Keratinocyte (primary cell): ENCODE measurements at regions not wholly inside any gene's neighbourhood (a gene's known extent, or its start where the extent isn't known, plus 50 kb on each side); places are given as distances from the start of the nearest gene placed in this dataset.

ENCODE experiments used
- CTCF ChIP-seq, 3 experiments: IDR thresholded peaks in 1 of 3; conservative IDR thresholded peaks in 1 of 3; optimal IDR thresholded peaks in 1 of 3; 2 replicates in 2 of 3; 3 replicates in 1 of 3; pipeline versions ENCODE3 to v1.5.1; 2011; ENCODE audit warnings: low read length in 3 of 3, mild to moderate bottlenecking in 3 of 3, moderate library complexity in 2 of 3, control low read depth in 1 of 3, inconsistent platforms in 1 of 3; ENCODE audit not compliant: insufficient read depth in 2 of 3; ENCODE audit errors: extremely low read depth in 1 of 3
- EZH2 ChIP-seq: IDR thresholded peaks from one replicate; pipeline ENCODE4 v1.6.1; 2012; ENCODE audit warnings: inconsistent platforms, mild to moderate bottlenecking, low read length, moderate library complexity

- no peak for TF ChIP-seq EZH2
- TF ChIP-seq CTCF (optimal IDR thresholded peaks at IDR 0.05 in 1 of 3, IDR thresholded peaks at IDR 0.05 in 1 of 3, conservative IDR thresholded peaks at IDR 0.05 in 1 of 3; ENCODE audit: extremely low read depth in 1 of 3, insufficient read depth in 2 of 3, low read length in 3 of 3) = no peak
Measured at GRCh38 chr14:42565556-42565955, 958.9 kb downstream of the LRFN5 start.
